GM19455 (cell line): ENCODE measurements at regions not wholly inside any gene's neighbourhood (a gene's known extent, or its start where the extent isn't known, plus 50 kb on each side); places are given as distances from the start of the nearest gene placed in this dataset.

Experiments
- ATAC-seq: cut with Tn5 transposase; IDR thresholded peaks from one replicate; pipeline ENCODE4 v1.9.1; 2021; ENCODE audit not compliant: unreplicated experiment

GRCh38 chr2:104433657-104434056, 420.3 kb upstream of the POU3F3 start:
- ATAC-seq = no peak

- ATAC-seq = peak; percentile 68
These were observed 419.6 kb upstream of the POU3F3 start for GRCh38 chr2:104434318-104434792.

- ATAC-seq = no peak
These were observed 418.9 kb upstream of the POU3F3 start for GRCh38 chr2:104434966-104435365.

- ATAC-seq = no peak
These were observed 415.4 kb upstream of the POU3F3 start for GRCh38 chr2:104438481-104438880.

GRCh38 chr2:104443145-104443544, 410.8 kb upstream of the POU3F3 start:
- no peak for ATAC-seq

GRCh38 chr2:104444392-104444791, 409.5 kb upstream of the POU3F3 start:
- no peak for ATAC-seq

GRCh38 chr2:104444889-104445288, 409.0 kb upstream of the POU3F3 start:
- no peak for ATAC-seq

GRCh38 chr2:104447831-104448434, 406.0 kb upstream of the POU3F3 start:
- no peak for ATAC-seq

- no peak for ATAC-seq
These were observed 405.1 kb upstream of the POU3F3 start for GRCh38 chr2:104448661-104449440.

- no peak for ATAC-seq
These were observed 401.4 kb upstream of the POU3F3 start for GRCh38 chr2:104452558-104452957.

GRCh38 chr2:104462731-104463130, 391.2 kb upstream of the POU3F3 start:
- no peak for ATAC-seq

GRCh38 chr2:104465981-104466380, 387.9 kb upstream of the POU3F3 start:
- ATAC-seq = no peak

GRCh38 chr2:104468846-104469245, 385.1 kb upstream of the POU3F3 start:
- ATAC-seq = no peak

GRCh38 chr2:104472076-104472475, 381.8 kb upstream of the POU3F3 start:
- ATAC-seq = no peak

GRCh38 chr2:104473546-104473945, 380.4 kb upstream of the POU3F3 start:
- ATAC-seq = no peak

- no peak for ATAC-seq
These were observed 379.2 kb upstream of the POU3F3 start for GRCh38 chr2:104474716-104475115.

- ATAC-seq = no peak
These were observed 377.8 kb upstream of the POU3F3 start for GRCh38 chr2:104476075-104476474.

- no peak for ATAC-seq
These were observed 377.3 kb upstream of the POU3F3 start for GRCh38 chr2:104476563-104476988.

GRCh38 chr2:104481341-104481740, 372.6 kb upstream of the POU3F3 start:
- ATAC-seq = no peak

- no peak for ATAC-seq
These were observed 366.5 kb upstream of the POU3F3 start for GRCh38 chr2:104487366-104487765.

GRCh38 chr2:104493698-104494097, 360.2 kb upstream of the POU3F3 start:
- ATAC-seq = no peak

GRCh38 chr2:104501342-104501741, 352.6 kb upstream of the POU3F3 start:
- ATAC-seq = no peak
